Activated B cell treated with CpG ODN at 0.5 μM for 24 hours (primary cell): ENCODE measurements at regions not wholly inside any gene's neighbourhood (a gene's known extent, or its start where the extent isn't known, plus 50 kb on each side); places are given as distances from the start of the nearest gene placed in this dataset.

Source experiments
- ATAC-seq: fragments of 200-7000 bp; cut with Tn5 transposase; one replicate; pipeline ENCODE4 v1.10.0; 2021; ENCODE audit warnings: low read depth, mild to moderate bottlenecking, moderate library complexity
- CTCF ChIA-PET: fragments of 350-600 bp; sonication (Branson Sonifier 250); formaldehyde crosslinking; loops from one replicate; lab custom pipeline; 2021; ENCODE audit warnings: antibody characterized with exemption; lab: Charles Lee
- POLR2A ChIA-PET: fragments of 350-600 bp; sonication (Branson Sonifier 250); formaldehyde crosslinking; loops from one replicate; lab custom pipeline; 2021; ENCODE audit warnings: antibody characterized with exemption; lab: Charles Lee
- DNase-seq: peaks from one replicate; pipeline ENCODE4 v3.0.0; 2022
- H3K27ac Mint-ChIP-seq: one replicate; pipeline ENCODE4 v1.8.0; 2020; ENCODE audit warnings: mixed read lengths
- H3K27me3 Mint-ChIP-seq: one replicate; pipeline ENCODE4 v1.8.0; 2021; ENCODE audit warnings: mixed read lengths
- H3K36me3 Mint-ChIP-seq: one replicate; pipeline ENCODE4 v1.8.0; 2021; ENCODE audit warnings: low read depth, mixed read lengths
- H3K4me1 Mint-ChIP-seq: one replicate; pipeline ENCODE4 v1.8.0; 2021; ENCODE audit warnings: mixed read lengths
- H3K4me3 Mint-ChIP-seq: one replicate; pipeline ENCODE4 v1.8.0; 2020; ENCODE audit warnings: mild to moderate bottlenecking, mixed read lengths
- H3K9me3 Mint-ChIP-seq: one replicate; pipeline ENCODE4 v1.8.0; 2020; ENCODE audit warnings: mixed read lengths
- CTCF ChIP-seq: fragments of 200-600 bp; IDR thresholded peaks from one replicate; pipeline ENCODE4 v1.8.0; 2022; ENCODE audit warnings: antibody characterized with exemption, mild to moderate bottlenecking
- intact Hi-C: fragments of 100-400 bp; cut with micrococcal nuclease; formaldehyde crosslinking; loops from one replicate; pipeline ENCODE4 v1.15.1; 2024

DNA sequence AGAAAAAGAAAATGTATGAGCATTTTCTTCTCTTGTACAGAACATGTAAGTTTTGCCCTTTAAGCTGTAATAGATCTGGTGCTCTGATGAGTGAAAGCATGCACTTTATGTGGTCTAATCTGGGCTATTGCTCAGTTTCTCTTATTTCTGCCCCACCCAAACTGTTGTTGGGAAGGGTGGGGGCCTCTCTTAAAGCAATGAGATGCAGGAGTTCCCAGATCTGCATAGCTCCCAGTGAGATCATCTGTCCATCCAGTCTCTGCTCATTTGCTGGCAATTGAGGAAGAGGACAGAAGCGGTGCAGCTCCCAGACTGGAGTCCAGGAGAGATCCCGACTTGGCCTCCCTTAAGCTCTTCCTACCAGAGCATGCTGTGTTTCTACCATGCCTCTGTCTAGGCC is 114.9 kb upstream of the SORCS3 start:
- Mint-ChIP-seq H3K9me3 (no peaks in the 10 kb centered on the region), H3K36me3 (no peaks in the 10 kb centered on the region), H3K4me3 (no peak overlapping the region), H3K27me3 (peaks cover 2% of the 10 kb centered on the region), H3K4me1 (no peaks in the 10 kb centered on the region), H3K27ac (no peak overlapping the region)
- intact Hi-C loops: no loop called here
- DNase-seq: no peak
- no peak for TF ChIP-seq CTCF
- POLR2A ChIA-PET: no interaction called here
- CTCF ChIA-PET: no interaction called here
- ATAC-seq: no peak

DNA sequence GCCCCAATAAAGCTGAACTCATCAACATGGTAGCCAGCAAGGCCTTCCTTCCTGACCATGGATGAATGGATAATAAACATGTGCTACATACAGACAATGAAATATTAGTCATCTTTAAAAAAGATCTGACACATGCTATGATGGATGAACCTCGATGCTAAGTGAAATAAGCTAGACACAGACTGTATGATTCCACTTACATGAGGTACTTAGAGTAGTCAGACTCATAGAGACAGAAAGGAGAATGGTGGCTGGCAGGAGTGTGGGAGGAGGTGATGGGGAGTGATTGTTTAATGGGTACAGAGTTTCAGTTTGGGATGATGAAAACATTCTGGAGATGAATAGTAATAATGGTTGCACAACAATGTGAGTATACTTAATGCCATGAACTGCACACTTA is 114.1 kb upstream of the SORCS3 start:
- H3K4me1 Mint-ChIP-seq: no peaks in the 10 kb centered on the region
- H3K27me3 Mint-ChIP-seq: peaks cover 2% of the 10 kb centered on the region
- no peak overlapping the region for H3K4me3 Mint-ChIP-seq
- ATAC-seq (no peak), DNase-seq (no peak)
- intact Hi-C loops: no loop called here
- H3K27ac Mint-ChIP-seq: no peak overlapping the region
- no peaks in the 10 kb centered on the region for H3K9me3 Mint-ChIP-seq
- POLR2A ChIA-PET: no interaction called here
- no peaks in the 10 kb centered on the region for H3K36me3 Mint-ChIP-seq
- no peak for TF ChIP-seq CTCF
- CTCF ChIA-PET: no interaction called here

- no peaks in the 10 kb centered on the region for H3K9me3 Mint-ChIP-seq
- TF ChIP-seq CTCF: no peak
- ATAC-seq (no peak), DNase-seq (no peak)
- H3K27ac Mint-ChIP-seq: no peak overlapping the region
- ChIA-PET POLR2A (no interaction called here), CTCF (no interaction called here)
- H3K4me1 Mint-ChIP-seq: no peaks in the 10 kb centered on the region
- intact Hi-C loops: no loop called here
- H3K36me3 Mint-ChIP-seq: no peaks in the 10 kb centered on the region
- peaks cover 10% of the 10 kb centered on the region for H3K27me3 Mint-ChIP-seq
- no peak overlapping the region for H3K4me3 Mint-ChIP-seq
Measured at GRCh38 chr10:104540181-104540580, 100.9 kb upstream of the SORCS3 start.

DNA sequence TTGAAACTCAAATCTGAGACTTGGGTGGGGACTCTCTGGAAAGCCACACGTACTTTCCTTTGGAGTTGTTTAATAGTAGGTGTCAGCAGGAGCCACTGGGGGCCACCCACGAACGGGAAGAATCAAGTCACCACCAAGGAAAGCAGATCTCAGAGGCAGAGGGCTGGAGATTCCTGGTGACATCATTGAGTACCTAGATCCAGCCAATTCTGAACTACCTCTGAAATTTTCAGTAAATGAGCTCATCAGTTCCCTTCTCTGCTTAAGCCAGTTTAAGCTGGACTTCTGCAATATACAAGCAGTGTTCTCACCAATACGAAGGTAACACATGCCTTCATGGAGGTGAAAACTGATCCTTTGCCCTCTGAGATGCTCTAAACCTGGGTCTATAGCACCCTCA is 99.3 kb upstream of the SORCS3 start:
- no peak overlapping the region for H3K4me3 Mint-ChIP-seq
- DNase-seq (no peak), ATAC-seq (no peak)
- no peaks in the 10 kb centered on the region for H3K9me3 Mint-ChIP-seq
- TF ChIP-seq CTCF: no peak
- no peak overlapping the region for H3K27ac Mint-ChIP-seq
- no peaks in the 10 kb centered on the region for H3K36me3 Mint-ChIP-seq
- CTCF ChIA-PET: no interaction called here
- intact Hi-C loops: no loop called here
- H3K27me3 Mint-ChIP-seq: peaks cover 3% of the 10 kb centered on the region
- H3K4me1 Mint-ChIP-seq: no peaks in the 10 kb centered on the region
- POLR2A ChIA-PET: no interaction called here

DNA sequence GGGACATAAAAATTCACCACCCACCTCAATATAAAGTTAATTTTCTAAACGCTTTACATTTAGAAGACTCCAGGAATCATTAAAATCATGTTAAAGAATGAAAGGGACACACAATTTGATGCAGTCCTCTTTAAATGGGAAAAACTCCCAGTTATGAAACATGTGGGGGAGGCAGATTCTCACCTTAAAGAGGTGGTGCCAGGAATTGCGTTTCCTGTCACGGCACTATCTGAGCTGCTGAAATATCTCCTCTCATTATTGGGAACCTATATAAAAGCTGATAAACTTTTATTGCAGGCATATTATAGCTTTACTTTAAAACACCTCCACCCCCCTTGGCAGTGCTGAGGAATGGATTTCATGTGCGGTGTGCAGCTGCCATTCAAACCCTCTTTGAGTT is 94.8 kb upstream of the SORCS3 start:
- Mint-ChIP-seq H3K9me3 (no peaks in the 10 kb centered on the region), H3K27ac (no peak overlapping the region), H3K27me3 (no peaks in the 10 kb centered on the region), H3K4me3 (no peak overlapping the region), H3K4me1 (no peaks in the 10 kb centered on the region), H3K36me3 (no peaks in the 10 kb centered on the region)
- intact Hi-C loops: no loop called here
- ChIA-PET POLR2A (no interaction called here), CTCF (no interaction called here)
- no peak for ATAC-seq
- DNase-seq: no peak
- TF ChIP-seq CTCF: no peak
